ENCODE measurements at regions not wholly inside any gene's neighbourhood (a gene's known extent, or its start where the extent isn't known, plus 50 kb on each side); places are given as distances from the start of the nearest gene placed in this dataset.

- DNase-seq = no peak
Observed at GRCh38 chr5:164358531-164359259, 853.3 kb downstream of the MAT2B start.

DNA sequence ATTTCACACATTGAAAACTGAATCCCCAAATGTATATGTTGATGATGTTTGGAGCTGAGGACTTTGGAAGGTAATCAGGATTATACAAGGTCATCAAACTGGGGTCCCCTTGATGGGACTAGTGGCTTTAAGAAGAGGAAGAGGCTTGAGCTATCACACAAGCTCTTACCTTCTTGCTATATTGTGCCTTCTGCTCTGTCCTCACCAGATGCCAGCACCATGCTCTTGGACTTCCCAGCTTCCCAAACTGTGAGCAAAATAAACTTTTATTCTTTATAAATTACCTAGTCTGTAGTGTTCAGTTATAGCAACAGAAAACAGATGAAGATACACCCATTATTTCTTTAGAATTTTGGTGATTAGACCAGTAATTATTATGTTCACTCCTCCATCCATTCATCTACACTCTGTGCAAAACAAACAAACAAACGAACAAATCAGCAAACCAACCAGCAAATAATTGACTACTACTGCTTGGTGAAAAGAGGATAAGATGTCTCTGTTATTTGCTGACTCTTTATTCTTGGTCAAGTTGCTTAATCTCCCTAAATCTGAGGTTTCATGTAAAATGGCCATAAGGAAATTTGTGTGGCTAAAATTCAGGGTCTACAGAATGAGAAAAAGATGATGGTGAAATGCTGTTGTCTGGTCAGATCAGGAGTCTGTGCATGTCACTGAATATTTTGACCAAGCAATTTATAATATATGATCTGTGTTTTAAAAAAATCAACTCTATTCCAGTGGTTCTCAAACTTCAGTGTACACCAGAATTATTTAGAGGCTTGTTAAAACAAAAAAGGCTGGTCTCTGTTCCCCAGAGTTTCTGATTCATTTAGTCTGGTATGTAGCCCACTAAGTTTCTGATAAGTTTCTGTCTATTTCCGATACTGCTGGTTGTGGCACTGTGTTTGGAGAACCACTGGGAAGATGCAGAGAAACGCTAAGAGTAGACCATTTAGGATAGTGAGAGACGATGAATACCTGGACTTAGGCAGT, 854.1 kb downstream of the MAT2B start:
- DNase-seq = no peak

DNA sequence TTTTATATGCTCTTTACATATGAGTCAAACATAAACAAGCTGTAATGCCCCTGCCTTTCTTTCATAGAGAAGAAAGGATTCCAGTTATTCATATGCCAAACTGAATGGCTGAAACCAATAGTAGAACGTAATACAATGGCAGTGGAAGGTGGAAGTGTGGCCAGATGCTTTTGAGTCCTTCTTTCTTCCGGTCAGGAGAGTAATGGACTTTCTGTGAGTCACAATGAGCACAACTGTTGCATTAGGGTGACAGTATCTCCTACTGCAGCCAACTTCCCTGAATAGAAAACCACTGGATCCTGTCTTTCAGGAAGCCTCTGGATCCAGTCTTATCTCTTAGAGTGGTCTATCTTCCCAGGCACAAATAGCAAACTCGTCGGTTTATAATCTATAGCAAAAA, 855.2 kb downstream of the MAT2B start:
- DNase-seq = no peak

- DNase-seq = no peak
Observed at GRCh38 chr5:164361986-164362385, 856.6 kb downstream of the MAT2B start.

DNA sequence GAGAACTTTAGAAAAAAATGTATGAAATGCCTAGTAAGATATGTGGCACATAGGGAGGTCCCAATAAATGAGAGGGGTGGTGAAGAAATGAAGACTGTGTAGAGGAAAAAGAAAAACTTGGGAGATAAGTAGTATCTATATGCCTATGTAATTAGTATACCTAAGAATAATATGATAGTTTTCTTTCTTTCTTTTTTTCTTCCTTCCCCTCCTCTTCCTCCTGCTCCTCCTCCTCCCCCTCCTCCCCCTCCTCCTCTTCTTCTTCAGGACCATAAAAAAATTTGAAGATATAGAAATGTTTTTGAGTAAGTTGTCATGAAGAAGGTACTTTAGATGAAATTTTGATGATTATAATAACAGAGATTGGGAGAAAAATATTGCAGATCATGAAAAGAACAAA, 857.4 kb downstream of the MAT2B start:
- no peak for DNase-seq

GRCh38 chr5:164364237-164365208, 859.1 kb downstream of the MAT2B start:
- no peak for DNase-seq

DNA sequence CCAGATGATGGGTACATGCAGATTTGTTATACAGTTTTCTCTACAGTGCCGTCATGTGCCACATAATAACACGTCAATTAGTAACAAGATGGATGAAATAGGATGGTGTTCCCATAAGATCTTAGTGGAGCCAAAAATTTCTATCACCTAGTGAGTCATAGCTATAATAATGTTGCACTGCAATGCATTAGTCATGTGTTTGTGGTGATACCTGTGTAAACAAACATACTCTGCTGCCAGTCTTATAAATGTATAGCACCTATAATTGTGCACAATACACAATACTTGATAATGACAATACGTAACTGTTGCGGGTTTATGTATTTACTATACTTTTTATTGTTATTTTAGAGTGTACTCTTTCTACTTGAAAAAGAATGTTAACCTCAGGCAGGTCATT, 865.4 kb downstream of the MAT2B start:
- DNase-seq = no peak

DNA sequence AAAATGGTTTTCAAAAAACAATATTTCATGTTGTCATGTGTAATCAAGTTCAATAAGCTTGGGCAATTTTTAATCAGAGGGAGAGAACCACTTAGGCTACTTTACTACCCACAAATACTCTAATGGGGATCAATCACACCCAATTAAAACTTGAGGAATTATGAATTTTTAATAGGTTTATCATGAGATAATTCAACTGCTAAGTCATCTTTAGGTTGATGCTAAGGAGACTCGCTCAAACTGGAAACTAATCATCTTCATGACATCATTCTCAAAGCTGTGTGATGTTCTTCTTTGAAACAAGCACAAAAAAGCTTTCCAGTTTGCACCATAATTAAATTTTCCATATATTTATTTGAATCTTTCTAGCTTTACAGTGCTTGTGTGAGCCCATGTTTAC, 867.5 kb downstream of the MAT2B start:
- DNase-seq = no peak

DNA sequence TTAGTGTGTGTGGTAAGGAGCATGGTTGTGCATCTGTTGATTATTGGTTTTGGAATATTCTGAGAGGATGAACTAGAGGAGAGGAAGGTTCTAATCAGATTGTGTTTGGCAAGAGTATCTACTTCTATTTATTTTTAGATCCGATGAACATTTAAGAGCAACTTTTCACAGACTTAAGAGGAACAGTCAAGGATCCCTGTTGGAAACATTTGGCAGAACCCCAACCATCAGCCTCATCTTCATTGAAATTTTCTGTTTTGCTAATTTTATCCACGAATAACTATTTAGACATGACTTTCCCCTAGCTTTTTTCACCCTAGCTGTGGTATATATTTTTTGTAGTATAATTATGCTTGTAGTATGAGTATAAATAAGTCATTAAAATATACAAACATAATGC, 868.5 kb downstream of the MAT2B start:
- DNase-seq = no peak

DNA sequence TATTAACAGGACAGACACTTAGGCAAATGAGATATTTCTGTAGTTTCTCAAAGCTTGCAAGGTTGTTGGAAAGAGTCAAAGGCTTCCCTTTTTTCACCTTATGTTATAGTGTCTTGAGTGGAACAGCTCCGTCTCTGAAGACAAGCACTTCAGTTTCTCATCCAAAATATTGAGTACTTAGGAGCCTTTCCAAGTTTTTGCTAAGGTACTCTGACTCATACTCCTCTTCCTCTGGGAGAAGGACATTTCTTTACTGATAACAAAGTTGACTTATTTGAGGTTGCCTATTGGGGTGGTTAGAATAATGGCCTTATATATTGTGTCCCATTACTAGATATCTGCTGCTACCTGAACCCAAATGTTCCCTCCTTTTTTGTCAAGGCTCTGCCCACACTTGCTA, 869.6 kb downstream of the MAT2B start:
- DNase-seq = no peak

GRCh38 chr5:164376843-164377242, 871.4 kb downstream of the MAT2B start:
- no peak for DNase-seq

- DNase-seq = no peak
Observed at GRCh38 chr5:164377746-164378145, 872.3 kb downstream of the MAT2B start.

GRCh38 chr5:164383662-164384061, 878.2 kb downstream of the MAT2B start:
- DNase-seq = no peak

GRCh38 chr5:164392531-164392930, 887.1 kb downstream of the MAT2B start:
- DNase-seq = no peak

DNA sequence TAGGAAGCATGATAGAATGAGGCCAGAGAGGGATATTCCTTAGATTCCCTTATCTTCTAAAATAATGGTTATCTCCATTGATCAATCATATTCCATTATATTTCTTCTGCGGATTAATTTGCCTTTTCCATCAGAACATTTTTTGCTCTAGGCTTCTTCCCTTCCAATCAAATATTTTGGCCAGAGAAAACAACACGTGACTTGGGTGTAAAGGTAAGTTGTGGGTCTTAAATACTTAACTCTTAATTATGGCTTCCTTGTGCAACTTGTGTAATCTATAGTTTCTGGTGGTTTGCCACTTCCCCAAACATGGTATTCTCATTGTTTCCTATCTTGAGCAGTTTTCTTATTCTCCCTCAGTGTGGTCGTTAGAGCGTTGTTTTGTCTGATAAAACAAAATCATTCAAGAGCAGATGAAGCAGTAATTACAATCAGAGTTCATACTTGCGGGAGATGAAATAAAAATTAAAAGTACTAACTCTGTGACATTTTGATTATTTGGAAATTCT, 889.3 kb downstream of the MAT2B start:
- no peak for DNase-seq

DNA sequence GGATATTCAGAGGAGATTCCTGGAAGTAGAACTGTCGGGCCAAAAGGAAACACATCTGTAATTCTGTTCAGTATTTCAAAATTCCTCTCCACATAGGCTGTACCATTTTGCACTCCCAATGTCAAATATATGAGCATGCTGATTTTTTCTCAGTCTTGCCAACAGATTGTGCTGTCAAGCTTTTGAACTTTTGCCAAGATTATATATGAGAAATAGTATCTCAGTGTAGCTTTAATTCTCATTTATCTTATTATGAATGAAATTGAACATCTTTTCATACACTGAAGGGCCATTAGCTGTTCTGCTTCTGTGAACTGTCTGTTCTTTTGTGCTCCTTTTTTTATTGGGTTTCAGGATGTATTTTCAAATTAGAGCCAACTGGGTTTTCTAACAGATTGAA, 907.1 kb downstream of the MAT2B start:
- no peak for DNase-seq

DNA sequence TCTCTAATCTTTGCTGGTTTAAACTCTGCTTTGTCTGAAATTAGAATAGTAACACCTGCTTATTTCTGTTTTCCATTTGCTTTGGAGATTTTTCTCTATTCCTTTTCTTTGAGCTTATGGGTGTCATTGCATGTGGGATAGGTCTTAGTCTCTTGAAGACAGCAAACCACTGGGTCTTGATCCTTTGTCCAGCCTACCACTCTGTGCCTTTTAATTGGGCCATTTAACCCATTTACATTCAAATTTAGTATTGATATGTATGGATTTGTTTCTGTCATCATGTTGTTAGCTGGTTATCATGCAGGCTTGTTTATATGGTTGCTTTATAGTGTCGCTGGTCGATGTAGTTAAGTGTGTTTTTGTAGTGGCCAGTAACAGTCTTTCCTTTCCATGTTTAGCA, 914.7 kb downstream of the MAT2B start:
- DNase-seq = no peak

- DNase-seq = no peak
Observed at GRCh38 chr5:164422400-164422799, 917.0 kb downstream of the MAT2B start.

GRCh38 chr5:164431634-164432304, 926.4 kb downstream of the MAT2B start:
- no peak for DNase-seq

GRCh38 chr5:164433106-164433870, 927.9 kb downstream of the MAT2B start:
- DNase-seq = no peak

DNA sequence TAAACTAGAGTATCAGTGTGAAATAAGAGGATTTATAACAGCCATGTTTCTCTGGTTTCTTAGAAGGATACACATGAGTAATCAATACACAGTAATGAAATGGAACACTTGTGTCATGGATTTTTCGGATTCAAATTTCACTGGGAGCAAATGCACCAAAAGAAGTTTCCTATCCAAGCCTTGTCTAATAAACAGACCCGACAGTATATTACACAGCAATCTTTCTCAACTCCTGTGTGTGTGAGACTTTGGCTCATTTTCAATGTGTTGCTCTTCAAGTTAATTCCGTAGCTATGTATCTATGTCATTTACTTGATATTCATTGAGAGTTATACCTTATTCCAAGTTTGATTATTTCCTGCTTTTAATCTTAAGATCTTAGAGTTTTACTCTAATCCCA, 930.2 kb downstream of the MAT2B start:
- no peak for DNase-seq
